Globus pallidus (tissue), 1 donor: ENCODE measurements at regions not wholly inside any gene's neighbourhood (a gene's known extent, or its start where the extent isn't known, plus 50 kb on each side); places are given as distances from the start of the nearest gene placed in this dataset.
"Not testable (repeated sequence)": the region's sequence is repeated elsewhere in the genome, so short reads cannot be mapped to it uniquely, and the experiment has no call there.

ENCODE experiments used
- DNase-seq: peaks from one replicate; pipeline ENCODE4 v3.0.0-alpha.2; 2015; ENCODE audit warnings: low spot score

DNA sequence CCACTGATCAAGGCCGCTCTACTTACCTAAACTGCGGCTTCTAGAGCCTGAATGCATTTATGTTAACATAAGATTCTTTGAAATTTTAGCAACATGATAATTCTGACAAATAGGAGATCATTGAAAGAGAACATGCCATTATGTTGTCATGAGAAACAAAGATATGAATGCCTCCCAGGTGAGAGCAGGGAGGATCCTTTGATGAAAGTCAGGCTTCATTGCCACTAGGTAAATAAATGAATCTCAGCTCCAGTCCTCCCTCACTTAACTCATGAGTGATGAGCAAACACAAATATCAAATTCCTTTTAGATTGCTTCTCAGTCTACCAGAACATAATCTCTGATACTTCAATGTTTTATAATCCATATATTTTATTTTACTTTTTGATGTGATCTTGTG lies 463.2 kb upstream of the CDH7 start:
- no peak for DNase-seq

DNA sequence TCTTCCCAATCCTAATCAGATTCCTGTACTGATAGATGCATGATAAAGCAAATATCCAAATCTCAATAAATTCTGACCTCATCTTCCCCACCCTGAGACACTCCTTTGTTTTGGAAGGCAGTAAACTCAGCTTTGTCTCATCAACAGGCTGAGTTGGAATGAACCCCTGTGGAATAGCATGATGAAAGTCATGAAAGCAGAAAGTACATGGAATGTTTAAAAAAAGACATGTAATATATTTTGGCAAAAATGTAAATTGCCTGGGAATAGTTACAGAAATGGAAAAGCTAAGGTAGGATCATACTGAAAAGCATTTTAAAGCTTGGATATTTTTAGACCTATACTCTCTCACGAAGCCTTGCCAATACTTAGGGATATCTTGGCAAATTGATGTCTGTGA lies 468.7 kb upstream of the CDH7 start:
- no peak for DNase-seq

DNA sequence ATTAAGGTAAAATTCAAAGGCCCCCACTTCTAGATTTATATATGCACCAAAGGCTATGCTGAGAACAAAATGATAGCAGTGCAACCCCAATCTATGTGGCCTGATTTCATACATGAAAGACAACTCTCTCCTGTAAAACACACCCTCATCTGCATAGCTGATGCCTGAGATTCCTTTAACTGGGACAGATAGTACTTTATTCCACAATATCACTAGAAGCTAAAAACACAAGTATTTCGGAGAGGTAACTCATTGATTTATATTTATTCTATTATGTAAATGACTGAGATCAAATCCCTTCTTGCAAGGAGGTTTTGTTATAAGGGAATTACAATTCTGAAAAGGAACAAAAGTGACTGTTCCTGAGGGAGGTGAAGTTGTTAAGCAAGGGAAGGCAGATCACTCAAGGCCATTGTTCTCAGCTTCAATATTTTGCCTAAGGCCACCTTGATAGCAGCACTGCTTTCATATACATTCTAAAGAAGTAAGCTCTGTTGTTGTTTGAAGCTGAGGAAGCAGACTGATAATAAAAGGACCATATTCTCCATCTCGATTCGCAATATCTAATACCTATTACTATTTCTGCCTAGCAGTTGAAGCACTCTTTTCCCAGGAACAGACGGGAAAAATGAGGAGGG lies 471.0 kb upstream of the CDH7 start:
- no peak for DNase-seq

DNA sequence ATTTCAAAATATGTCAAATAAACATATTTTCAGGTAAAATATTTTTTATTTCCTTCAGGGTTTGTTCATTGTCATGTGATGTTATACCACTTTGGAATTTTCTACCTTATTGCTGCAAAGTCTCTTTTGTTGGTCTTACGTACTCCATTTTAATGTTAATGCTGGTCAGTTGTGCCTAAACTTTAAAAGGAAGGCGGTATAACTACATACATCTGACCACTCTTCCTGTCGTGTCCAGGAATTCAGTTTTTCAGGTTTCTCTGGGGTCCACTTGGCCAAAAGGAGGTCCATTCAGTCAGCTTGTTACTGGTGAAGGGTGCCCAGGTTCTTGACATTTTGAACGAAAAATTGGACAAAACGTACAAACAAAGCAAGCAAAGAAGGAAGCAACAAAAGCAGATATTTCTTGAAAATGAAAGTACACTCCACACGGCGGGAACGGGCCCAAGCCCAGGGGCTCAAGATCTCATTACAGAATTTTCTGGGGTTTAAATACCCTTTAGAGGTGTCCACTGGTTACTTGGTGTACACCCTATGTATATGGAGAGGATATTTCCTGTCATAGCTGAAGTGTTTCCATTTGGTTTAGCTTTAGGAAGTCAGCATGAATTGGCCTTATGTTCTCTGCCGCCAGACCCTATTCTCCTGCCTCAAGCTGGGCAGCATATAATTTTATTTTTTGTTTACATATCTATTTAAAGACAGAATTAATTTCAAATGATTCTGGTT lies 471.7 kb upstream of the CDH7 start:
- no peak for DNase-seq

DNA sequence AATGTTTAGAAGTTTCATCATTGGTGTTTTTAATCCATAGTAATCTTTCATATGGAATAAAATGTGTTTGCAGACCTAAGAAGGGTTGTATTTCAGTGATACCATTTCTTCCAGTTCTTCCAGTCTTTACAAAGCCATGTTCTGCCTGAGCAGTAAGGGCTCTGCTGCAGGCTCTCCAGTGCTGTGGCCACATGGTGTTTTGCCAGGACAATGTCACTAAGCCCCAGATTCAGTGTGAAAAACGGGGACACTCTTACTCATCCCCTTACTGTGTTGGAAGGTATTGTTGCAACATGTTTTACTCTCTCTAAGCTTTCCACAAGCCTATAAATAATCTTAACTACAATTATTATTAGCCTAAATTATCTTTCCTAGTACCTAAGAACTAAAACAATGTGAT lies 481.4 kb upstream of the CDH7 start:
- no peak for DNase-seq

DNA sequence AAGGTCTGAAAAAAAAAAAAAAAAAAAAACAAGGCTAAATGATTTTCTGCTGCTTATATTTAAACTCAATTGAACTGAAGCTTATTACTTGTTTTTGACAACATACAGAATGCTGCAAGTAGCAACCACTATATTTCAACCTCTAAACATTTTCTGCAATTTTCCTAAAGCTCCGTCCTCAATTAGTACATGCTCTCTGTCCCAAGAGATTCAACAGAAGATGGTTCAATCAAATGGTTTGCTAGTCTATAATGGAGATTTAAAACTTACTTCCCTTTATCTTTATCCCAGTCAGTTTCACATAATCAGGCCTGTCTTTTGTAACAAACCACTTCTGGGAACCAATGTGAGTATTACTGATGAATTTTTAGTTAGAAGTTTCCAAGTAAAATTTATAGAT lies 485.1 kb upstream of the CDH7 start:
- no peak for DNase-seq

DNA sequence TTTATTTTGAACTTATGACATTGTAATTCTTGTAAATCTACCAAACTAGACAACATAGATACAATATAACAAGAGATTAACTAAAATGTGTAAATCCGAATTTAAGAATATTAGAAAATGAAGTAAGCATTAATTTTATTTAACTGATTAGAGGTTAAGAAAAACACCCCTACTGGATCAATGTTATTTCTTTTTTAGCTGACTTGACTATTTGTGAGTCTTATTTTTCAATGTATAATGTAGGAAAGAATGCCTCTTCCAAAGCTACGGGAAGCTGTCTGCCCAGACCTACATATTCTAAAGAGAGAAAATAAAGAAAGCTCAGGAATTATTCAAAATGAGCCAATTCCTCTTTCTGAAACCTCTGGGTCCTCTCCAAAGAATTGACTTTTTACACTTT lies 490.8 kb upstream of the CDH7 start:
- DNase-seq, result no peak

DNA sequence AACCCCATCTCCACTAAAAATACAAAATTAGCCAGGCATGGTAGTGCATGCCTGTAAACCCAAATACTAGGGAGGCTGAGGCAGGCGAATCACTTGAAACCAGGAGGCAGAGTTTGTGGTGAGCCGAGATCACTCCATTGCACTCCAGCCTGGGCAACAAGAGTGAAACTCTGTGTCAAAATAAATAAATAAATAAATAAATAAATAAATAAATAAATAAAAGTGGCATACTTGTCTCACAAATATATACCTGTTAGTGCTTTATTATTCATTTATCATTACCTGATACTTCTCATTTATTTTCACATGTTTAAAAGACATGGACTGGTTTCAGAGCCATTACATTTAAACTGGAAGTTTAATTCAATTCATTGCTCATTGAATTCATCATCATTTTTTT lies 491.4 kb upstream of the CDH7 start:
- no peak for DNase-seq

DNA sequence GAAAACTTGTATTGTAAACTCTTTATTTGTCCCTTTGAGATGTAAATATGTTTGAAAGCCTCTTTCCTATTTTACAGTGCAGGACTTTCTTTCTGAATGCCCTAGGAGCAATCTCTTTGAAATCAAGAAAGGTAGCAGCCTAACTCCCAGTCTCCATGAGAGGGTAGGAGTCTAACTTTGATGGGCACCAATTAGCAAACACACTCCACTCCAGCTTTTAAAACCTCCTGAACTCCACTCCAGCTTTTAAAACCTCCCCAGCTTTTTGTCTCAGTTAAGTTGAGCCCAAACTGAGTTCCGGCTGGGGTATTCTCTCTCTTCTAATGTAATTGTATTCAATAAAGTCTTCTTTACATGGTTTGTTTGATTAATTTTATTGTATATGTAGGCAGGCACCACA lies 493.7 kb upstream of the CDH7 start:
- DNase-seq, result no peak

DNA sequence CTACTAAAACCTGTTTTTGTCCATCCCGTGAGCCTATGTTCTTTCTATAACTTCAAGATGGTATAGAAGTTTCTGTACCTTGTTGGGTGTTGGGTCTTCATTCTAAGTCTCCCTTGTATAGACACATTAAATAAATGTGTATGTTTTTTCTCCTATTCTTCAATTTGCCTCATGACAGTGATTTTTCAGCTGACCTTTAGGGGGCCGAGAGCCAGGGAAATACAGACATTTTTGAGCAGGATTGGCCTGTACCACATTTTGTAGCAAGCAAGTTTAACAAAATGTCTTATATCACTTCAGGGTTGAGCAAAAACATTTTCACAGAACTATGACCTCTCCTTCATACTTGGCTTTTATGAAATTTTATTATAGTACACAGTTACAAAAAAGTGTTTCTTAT lies 495.4 kb upstream of the CDH7 start:
- DNase-seq, result no peak

DNA sequence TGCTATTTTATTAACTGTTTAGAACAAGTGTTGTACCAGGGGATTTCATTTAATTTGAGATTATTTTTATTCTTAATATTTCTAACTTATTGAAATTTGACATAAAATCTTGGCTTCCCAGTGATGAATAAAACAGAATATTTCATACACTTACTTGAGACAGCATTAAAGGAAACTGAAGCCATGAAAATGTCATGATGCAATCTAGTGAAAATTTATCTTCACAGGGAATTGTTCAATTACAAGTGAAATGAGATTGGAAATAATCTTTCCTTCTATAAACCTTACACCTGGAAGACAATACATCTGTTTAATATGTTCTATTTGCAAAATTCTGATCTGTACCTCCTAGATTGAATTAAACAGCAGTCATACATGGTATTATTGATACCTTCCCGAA lies 511.0 kb upstream of the CDH7 start:
- no peak for DNase-seq

DNA sequence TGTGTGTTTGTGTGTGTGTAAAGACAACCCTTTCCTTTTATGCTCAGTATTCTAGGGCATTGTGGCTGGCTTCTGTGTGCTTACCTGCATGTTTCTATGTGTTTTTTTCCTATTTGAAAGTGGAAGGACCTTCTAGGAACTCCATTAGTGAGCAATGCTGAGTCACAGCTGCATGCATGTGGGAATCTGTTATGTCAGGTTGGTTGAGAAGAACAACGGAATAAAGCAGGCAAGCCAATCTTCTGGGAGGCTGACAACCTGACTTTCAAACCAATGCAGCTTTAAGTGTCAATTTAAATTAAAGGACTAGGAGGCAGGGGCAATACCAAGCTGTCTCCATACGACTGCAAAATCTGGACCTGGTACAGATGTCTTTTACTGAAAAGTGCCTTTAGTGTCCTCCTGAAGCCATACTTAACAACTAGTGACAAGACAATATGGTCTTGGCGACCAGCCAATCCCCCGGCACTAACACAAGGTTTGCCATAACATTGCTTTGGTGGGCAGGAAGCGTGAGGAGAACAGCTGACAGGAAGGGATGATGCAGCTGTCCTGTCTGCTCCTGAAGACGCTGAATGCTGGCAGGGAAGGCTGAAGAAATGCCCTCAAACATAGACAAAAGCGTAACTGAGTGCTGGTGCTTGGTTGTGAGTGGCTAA lies 514.7 kb upstream of the CDH7 start:
- no peak for DNase-seq

DNA sequence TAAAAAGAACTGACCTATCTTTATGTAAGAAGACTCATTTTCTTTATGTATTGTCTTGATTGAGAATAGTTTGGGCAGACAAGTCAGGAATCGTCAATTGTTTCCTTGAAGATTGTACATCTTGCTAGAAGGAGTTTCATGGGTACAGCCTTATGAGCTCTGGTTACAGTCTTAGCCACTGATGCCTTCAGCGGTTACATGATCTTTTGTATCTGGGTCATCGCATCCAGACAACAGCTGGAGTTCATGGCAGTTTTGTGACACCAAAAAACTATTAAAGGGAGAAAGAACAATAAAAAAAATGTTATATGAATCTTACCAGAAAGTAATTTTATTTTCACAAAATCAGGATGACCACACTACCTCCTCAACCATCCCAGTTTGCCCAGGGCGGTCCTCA lies 520.5 kb upstream of the CDH7 start:
- no peak for DNase-seq

DNA sequence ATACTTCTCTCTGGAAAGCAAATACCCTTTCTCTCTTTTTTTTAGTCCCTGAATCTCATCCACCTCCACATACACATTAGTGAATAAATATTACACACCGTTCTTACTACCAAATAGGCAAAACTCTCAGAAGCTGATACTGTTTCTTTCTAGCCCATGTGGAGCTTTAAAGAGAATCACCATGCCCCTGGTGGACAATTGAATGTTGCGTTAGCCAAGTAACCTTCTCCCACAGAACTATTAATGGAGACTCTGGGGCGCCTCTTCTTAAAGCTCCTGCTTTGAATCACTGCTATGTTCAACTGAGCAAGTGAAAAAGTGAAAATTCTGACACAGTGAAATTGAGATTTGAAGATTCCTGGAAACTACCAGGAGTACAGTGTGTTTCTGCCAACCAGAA lies 522.8 kb upstream of the CDH7 start:
- DNase-seq, result no peak

DNA sequence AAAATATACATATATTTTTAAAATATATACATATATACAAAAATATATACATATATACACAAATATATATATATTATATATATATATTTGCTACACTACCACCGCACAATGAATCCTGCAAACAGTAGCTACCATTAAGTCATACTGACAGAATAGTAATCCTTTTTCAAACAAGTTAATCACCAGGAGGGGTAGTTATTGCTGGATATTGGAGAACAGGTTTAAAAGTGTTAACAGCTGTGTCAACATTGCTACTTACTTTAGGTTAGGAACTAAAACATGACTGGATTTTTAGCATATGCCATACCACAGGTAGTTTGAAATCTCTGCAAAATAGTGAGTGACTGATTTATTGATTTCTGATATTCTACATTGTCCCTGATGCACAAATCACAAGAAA lies 529.1 kb upstream of the CDH7 start:
- no peak for DNase-seq

DNA sequence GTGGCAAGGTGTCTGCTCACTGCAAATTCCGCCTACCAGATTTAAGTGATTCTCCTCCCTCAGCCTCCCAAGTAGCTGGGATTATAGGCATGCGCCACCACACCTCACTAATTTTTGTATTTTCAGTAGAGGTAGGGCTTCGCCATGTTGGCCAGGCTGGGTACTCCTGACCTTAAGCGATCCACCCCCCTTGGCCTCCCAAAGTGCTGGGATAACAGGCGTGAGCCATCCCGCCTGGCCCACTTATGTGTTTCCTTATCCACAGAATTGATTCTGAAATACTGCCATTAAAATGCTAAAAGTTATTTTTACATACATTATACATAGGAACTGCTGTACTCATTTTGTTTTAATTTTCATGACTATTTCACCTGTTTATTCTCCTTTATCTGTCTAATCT lies 529.7 kb upstream of the CDH7 start:
- DNase-seq, result no peak

DNA sequence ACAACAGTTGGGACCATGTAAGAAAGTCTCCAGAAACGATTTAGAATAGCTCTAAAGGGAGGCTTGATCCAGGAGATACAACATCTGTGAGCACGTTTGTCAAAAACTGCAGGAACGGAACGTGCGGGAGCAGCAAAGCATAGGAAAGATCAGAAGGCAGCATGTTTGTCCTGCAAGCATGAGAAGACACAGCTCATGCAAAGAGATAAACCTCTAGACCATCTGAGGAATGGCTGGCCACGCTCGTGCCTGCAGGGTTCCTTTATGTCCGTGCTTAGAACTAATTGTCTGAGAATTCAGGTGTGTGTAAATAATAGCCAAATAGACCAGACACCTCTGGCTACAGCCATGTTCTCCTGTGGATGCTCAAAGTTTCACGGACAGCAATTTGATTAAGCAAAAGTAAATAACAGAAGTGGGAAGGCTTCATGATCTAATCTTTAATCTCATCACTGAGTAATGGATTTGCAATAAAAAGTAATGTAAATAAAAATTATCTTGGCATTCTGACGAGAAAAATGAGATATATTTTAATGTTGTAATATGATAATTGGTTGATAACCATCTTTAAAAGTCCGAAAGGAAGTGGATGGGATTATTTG lies 534.8 kb upstream of the CDH7 start:
- DNase-seq, result no peak

DNA sequence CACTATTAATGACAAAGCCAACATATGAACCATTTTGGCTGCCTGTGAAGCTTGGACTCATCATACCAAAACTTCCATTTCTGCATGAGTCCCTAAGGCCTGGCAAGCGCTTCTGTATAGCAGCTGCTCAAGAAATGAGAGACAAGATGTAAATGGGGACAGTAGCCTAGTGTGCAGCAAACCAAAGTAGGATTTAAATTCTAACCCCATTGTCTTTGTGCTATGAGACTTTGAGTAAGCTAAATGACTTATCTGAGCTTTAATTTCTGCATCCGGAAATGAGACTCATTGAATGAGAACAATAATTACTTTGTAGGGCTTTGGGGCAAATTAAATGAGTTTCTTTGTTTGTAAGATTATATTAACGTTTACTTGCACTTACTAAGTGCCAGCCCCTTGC lies 536.4 kb upstream of the CDH7 start:
- no peak for DNase-seq

DNA sequence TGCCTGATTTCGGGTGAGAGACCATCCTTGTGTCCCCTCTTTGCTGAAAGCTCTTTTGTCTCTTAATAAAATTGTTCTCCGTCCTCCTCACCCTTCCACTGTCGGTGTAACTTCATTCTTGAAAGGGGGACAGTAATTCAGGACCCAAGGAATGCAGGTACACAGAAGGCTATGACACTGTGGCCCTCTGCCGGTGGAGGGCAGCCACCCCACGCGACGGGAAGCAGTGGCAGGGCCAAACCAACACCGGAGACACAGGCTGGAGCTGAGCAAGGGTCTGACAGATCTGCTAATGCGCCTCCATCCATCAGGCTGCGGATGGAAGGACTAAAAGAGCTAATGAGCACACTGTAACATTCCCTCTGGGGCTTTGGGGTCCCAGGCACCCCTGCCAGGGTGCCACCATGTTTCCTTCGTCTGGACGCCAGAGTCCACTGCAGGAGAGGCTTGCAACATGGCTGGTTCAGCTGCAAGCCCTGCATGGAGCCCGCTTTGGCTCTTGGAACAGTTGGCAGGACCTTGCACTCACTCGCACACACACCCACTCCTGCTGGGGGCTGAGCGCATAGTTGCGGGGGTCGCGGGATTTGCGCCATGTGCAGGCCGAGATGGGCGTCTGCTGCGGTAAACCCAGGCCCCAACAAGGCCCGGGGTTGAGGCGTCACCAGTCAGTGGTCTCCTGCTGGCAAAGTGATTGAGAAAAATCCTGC lies 544.1 kb upstream of the CDH7 start:
- no peak for DNase-seq

DNA sequence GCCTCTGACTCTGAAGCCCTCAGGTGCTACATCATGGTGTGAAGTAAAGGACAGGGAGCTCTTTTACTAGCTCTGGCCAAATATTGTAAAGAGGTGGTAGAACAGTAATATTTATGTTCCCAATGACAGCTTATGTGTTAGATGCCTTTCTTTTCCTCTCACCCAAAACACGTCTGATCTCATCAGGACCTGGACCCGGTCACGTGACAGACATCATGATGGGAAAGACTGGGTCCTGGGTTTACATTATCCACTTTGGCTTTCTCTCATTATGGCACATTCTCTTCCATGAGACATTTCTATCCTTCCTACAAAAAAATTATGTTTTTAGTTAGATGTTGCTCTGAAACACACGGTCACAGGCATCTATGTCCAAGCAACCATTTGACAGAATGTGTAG lies 548.7 kb upstream of the CDH7 start:
- no peak for DNase-seq

DNA sequence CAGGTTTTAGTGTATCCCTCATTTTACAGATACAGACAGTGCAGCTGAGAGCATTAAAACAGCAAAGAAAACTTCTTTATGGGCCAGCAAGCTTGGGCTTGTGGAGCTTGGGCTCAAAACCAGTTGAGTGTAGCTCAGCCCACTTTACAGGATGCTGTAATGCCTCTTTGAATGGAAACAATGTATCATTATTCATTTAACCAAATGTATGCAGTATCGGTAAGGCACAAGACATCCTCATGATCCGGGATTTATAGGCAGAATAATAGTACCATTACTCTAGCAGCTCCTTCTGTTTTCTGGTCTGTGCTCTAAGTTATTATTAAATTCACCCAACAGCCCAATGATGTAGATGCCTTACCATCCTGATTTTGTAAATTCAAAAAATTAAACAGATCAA lies 575.1 kb upstream of the CDH7 start:
- DNase-seq, result no peak

DNA sequence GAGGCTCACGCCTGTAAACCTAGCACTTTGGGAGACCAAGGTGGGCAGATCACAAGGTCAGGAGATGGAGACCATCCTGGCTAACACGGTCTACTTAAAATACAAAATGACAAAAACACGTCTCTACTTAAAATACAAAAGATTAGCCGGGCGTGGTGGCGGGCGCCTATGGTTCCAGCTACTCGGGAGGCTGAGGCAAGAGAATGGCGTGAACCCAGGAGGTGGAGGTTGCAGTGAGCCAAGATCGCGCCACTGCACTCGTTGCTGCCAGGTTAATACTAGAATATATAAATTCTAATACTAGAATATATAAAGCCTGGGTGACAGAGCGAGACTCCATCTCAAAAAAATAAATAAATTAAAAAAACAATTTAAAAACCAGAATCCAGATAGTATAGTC lies 588.7 kb upstream of the CDH7 start:
- not testable (repeated sequence) for DNase-seq
